SK-N-DZ (cell line): ENCODE measurements at regions not wholly inside any gene's neighbourhood (a gene's known extent, or its start where the extent isn't known, plus 50 kb on each side); places are given as distances from the start of the nearest gene placed in this dataset.
"Not testable (repeated sequence)": the region's sequence is repeated elsewhere in the genome, so short reads cannot be mapped to it uniquely, and the experiment has no call there.

Experiments used
- DNase-seq: peaks from one replicate; pipeline ENCODE4 v3.0.0-alpha.2; 2015; ENCODE audit warnings: low spot score

DNA sequence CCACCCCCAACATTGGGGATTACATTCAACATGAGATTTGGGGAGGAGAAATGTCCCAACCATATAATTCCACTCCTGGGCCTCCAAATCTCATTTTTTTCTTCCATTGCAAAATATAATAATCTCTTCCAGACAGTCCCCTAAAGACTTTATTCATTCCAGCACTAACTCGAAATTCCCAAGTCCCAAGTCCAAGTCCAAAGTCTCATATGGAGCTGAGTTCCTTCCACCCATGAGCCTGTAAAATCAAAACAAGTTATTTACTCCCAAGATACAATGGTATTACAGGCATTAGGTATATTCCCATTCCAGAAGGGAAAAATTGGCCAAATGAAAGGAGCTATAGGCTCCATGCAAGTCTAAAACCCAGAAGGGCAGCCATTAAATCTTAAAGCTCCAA, 56.7 kb downstream of the P2RY1 start:
- DNase-seq = no peak

- no peak for DNase-seq
Measured at GRCh38 chr3:152892446-152892845, 57.5 kb downstream of the P2RY1 start.

DNA sequence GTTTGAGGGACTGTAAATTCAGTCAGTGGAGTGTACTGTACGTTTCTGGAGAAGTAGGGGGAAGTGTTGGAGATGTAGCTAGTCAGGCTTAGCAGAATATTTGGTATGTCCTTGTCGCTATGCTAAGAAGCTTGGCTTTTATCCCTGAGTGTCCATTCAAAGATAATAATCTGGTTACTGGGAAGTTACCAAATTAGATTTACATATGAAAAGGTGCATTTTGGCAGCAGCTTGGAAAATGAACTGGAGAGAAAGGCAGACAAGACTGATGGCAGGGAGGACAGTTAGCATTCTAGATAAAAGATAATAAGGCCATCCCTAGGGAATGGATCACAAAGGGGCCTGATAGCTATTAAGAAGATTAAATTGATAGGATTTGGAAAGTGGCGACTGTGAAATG, 58.7 kb downstream of the P2RY1 start:
- peak; percentile 3 for DNase-seq

DNA sequence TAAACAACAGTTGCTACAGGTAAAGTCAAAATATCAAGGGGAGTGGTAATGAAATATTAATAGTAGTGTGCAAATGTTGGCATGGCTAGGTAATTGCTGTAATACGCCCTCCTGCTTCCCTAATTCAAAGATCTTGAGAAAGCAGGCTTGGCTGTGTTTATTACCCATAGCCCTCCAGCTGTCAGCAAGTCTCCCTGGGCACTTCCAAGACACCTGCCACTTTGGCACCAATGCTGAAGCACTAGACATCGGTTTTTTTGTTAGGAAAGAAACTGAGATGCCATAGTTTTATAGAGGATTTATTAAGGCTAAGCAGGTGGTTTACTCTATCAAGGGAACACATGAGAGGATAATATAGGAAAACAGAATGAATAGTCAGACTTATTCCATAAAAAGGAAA, 64.4 kb downstream of the P2RY1 start:
- no peak for DNase-seq

- DNase-seq = no peak
Measured at GRCh38 chr3:152902141-152902669, 67.3 kb downstream of the P2RY1 start.

DNA sequence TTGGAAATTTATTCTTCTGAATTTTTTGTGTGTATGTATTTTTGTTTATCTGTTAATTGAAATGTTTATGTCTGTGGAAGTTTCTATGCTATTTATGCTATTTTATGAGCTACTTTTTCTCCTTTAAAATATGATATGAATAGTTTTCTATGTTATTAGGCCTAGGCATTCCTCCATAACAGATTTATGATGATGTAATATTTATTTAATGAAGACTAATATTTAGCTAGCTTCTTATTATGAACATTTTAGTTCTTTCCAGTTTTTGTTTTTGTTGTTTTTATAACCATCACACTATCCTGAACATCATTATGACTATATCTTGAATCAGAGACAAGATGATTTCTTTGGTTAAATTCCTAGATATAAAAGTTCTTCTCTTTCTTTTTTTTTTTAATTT, 70.7 kb downstream of the P2RY1 start:
- DNase-seq = no peak

DNA sequence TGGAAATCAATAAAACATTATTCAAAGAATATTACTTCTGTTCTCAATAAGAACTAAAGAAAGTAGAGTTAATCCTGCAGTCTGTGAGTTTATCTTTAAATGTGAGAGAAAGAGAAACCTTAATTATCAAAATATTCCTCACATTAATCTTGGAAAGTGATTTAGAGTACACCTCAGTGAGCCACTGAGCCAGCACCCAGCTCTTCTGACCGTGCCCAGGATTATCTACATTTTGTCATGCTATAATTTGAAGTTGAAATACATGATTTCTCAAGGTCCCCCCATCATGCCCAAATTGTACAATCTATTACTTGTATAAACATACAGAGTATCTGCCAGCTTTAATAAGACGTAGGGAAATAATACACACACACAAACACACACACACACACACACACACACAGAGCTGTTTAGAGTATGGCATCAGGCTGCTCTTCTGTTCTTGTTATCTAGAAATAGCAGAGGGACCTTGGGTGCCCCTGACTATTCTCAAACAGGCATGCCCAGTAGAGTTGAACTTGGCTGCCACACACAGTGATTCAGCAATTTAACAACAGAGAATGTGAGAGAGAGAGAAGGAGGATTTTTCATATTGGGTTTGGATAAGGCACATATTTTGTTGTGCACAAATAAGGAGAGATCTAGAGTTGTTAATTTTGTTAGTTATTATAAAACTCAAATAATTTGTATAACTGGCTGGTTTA, 74.4 kb downstream of the P2RY1 start:
- no peak for DNase-seq

GRCh38 chr3:152910211-152910610, 75.3 kb downstream of the P2RY1 start:
- no peak for DNase-seq

DNA sequence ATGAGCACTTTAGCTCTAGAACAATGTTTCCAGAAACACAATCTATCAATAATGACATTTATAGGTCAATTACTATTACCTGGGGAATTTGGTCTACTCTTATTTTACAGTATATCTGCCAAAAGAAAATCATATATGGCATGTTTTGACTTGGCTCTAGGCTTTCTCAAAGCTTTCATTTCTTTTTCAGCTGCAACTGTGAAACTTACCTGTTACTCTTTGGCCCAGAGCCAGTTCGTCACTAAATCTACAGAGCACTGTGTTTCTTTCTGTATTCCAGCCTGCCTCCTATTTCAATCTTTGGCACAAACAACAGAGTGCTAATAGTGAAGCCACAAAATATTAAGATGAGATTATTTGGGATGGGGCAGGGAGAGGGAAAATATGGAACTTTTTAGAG, 76.0 kb downstream of the P2RY1 start:
- no peak for DNase-seq

GRCh38 chr3:152914743-152915142, 79.8 kb downstream of the P2RY1 start:
- DNase-seq = not testable (repeated sequence)

DNA sequence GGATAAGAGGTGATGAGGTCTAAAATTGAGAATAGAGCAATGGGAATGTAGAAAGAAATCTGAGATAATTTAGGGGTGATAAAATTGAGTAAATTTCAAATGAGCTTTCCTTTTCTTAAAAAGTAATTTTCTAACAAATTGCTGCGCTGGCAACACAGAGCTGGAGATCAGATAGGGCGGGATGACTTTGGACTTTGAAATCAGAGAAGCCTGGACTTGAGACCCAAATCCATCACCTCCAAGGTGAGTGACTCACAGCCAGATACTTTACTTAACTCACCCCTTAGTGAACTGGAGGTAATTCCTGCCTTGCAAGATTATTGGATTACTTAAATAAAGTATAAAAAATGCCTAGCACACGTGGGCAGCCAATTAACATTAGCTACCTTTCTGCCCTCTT, 80.8 kb downstream of the P2RY1 start:
- DNase-seq = no peak

- DNase-seq = no peak
Measured at GRCh38 chr3:152916753-152917279, 81.9 kb downstream of the P2RY1 start.

GRCh38 chr3:152921351-152921750, 86.4 kb downstream of the P2RY1 start:
- no peak for DNase-seq

DNA sequence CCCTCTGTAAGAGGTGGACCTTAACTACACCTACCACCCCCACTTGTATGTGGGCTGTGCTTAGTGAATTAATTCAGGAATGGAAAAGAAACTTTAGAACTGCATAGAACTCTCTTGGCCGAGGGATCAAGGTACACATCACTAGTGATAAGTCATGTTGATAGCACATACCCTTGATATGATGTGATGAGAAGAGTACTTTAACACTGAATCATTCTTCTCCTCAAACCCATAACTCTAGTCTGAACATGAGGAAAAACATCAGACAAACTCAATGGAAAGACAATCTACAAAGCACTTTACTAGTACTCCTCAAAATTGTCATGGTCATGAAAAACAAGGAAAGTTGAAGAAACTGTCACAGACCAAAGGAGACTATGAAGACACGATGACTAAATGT, 87.6 kb downstream of the P2RY1 start:
- no peak for DNase-seq

- no peak for DNase-seq
Measured at GRCh38 chr3:152927131-152927530, 92.2 kb downstream of the P2RY1 start.

DNA sequence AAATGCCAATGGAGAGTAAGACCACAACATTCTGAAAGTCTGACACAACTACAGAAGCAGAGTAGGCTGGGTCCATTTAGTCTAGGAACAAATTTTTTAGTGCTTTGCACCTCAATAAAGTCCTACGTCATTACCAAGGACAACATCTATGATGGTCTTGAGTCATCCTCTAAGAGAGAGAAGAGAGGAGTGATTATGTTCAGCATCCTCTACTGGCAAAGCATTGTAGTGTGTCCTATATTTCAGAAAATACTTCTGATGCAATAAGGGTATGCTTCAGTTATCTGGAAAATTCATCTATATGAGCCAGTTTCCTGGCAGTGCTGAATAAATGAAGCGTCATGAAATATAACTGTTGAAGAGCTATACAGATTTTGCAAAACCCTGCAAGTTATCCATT, 95.6 kb downstream of the P2RY1 start:
- no peak for DNase-seq

DNA sequence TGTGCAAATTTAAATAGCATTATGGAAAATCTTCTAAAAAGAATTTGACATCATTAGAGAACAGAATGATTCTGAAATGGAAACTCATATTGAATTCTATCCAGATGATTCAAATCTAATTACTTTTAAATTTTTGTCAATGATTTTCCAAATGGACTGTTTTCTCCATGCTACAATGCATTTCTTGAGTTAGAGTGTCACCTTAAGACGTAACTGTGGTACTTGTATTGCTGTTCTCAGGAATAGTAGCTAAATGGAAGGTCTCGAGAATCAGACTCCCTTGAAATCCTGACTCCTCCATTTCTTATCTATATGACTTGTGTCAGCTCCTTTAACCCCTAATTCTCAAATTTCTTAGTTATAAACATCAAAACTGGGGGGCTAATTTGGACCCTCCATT, 102.3 kb downstream of the P2RY1 start:
- no peak for DNase-seq

DNA sequence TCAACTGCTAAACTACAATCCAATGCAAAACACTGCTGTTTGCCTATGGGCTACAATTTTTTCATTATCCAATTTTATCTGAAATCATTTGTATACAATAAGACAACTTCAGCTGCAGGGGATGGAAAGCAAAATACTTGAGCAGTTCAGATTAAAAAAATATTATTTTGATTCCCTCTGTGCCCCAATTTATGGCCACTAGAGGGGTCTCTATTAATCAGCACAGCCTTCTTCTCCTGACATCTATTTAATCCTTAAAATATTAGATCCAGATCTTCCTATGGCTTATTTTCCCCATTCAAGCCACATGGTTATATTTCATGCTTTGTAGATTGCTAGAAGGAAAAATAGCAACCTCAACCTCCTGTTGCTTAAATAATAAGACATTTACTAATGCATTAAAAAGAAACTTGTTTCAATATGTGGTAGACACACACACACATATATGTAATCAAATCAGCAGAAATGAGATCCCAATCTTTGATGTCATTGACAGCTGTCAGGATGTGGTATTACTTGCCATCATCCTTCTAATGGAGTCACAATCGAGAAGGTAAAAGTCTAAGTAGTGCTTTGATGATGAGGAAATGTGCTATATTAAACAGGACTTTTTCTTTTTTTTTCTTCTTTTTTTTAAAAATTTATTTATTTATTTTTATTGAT, 104.2 kb downstream of the P2RY1 start:
- DNase-seq = no peak

- DNase-seq = no peak
Measured at GRCh38 chr3:152941859-152942258, 106.9 kb downstream of the P2RY1 start.

DNA sequence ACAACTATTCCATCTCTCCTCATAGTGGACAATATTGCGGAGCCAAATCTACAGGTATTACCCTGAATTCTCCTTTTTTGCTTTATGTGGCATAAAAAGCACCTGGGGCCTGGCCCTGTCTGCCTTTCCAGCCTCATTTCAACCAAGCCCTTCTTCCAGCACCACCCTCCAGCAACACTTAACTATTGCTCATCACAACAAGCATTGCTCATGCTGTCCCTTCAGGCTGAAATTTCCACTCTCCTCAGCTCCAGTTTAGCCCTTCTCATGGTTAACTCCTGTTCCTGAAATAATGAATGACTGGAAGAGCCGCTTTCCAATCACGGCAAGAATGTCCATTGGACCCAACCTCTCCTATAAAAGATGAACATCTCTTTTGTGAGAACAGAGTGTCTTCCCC, 107.4 kb downstream of the P2RY1 start:
- no peak for DNase-seq

DNA sequence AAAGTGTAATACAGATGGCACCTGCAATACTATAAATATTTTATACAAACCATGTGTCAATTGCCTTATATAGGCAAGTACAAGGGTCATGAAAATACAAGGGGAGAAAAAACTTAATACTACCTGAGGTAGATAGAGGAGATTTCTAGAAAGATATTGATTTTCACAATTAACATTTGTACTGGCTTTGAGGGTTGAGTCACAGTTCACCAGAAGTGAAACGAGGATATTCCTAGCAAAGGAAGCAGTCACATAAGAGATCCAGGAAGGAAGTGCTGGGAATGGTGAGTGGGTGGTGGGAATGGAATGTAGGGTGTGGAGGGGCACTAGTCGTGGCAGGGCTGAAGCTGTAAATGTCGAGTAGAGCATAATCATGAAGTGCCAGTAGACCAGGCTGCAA, 108.7 kb downstream of the P2RY1 start:
- DNase-seq = no peak

DNA sequence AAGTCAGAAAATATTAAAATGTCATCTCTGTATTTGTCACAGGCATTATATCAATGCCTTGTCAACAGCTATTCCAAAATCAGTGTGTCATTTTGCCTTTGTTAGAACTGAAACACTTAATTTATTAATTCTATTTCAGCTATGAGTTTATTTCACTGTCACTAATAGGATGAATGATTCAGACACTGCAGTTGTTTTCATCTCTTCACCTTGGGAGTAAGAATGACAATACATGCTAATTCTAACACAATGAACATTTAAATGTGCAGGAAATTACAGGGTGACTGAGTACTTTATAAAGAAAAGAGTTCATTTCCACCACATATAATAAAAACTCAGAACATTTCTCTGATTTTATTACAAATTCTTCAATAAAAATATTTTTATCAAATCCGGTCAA, 109.7 kb downstream of the P2RY1 start:
- DNase-seq = no peak

GRCh38 chr3:152945556-152945955, 110.6 kb downstream of the P2RY1 start:
- no peak for DNase-seq
